Endodermal cell (in vitro differentiated cells): ENCODE measurements at regions not wholly inside any gene's neighbourhood (a gene's known extent, or its start where the extent isn't known, plus 50 kb on each side); places are given as distances from the start of the nearest gene placed in this dataset.

Source experiments
- DNase-seq: peaks from one replicate; pipeline ENCODE4 v3.0.0-alpha.2; 2017
- H3K27ac ChIP-seq: 2 replicates; pipeline ENCODE4 v1.5.1; 2013; ENCODE audit warnings: mild to moderate bottlenecking, low read depth, low read length, moderate library complexity
- H3K27me3 ChIP-seq: 2 replicates; pipeline ENCODE4 v1.6.1; 2013; ENCODE audit warnings: mild to moderate bottlenecking, low read length, moderate library complexity; ENCODE audit not compliant: insufficient read depth, control insufficient read depth, poor library complexity, severe bottlenecking
- H3K36me3 ChIP-seq: 2 replicates; pipeline ENCODE4 v1.7.0; 2013; ENCODE audit warnings: mild to moderate bottlenecking, low read length, moderate library complexity; ENCODE audit not compliant: control insufficient read depth, insufficient read depth
- H3K4me1 ChIP-seq: one replicate; pipeline ENCODE4 v1.7.0; 2013; ENCODE audit warnings: low read length; ENCODE audit not compliant: control insufficient read depth, insufficient read depth
- H3K4me3 ChIP-seq: 2 replicates; pipeline ENCODE4 v1.5.1; 2013; ENCODE audit warnings: mild to moderate bottlenecking, low read length, moderate library complexity
- H3K9ac ChIP-seq: 2 replicates; pipeline ENCODE4 v1.6.1; 2013; ENCODE audit warnings: mild to moderate bottlenecking, low read length, moderate library complexity; ENCODE audit not compliant: poor library complexity, severe bottlenecking; ENCODE audit errors: extremely low read depth
- H3K9me3 ChIP-seq: 2 replicates; pipeline ENCODE4 v1.6.1; 2013; ENCODE audit warnings: mild to moderate bottlenecking, low read length, moderate library complexity; ENCODE audit not compliant: control insufficient read depth
- H3K27ac Mint-ChIP-seq: 2 replicates; pipeline ENCODE4 v1.8.0; 2020; ENCODE audit warnings: mixed read lengths
- H3K27me3 Mint-ChIP-seq: 2 replicates; pipeline ENCODE4 v1.8.0; 2021; ENCODE audit warnings: mild to moderate bottlenecking, mixed read lengths; ENCODE audit not compliant: insufficient read depth
- H3K36me3 Mint-ChIP-seq: 2 replicates; pipeline ENCODE4 v1.8.0; 2020; ENCODE audit warnings: low read depth, mixed read lengths
- H3K4me1 Mint-ChIP-seq: 2 replicates; pipeline ENCODE4 v1.8.0; 2020; ENCODE audit warnings: mixed read lengths
- H3K4me3 Mint-ChIP-seq: 2 replicates; pipeline ENCODE4 v1.8.0; 2020; ENCODE audit warnings: mild to moderate bottlenecking, moderate library complexity, mixed read lengths
- H3K9me3 Mint-ChIP-seq: 2 replicates; pipeline ENCODE4 v1.8.0; 2020; ENCODE audit warnings: mild to moderate bottlenecking, mixed read lengths
- CTCF ChIP-seq: fragments of 200-600 bp; sonication (generic); conservative IDR thresholded peaks from 2 replicates; pipeline ENCODE4 v1.5.0; 2021; ENCODE audit warnings: antibody characterized with exemption, mild to moderate bottlenecking
- WGBS, 2 experiments: methylation state at CpG; one replicate each; pipeline versions ENCODE4 v1.1.5 to v1.1.7; 2013; ENCODE audit warnings: missing lambda C conversion rate in 2 of 2, mixed read lengths in 1 of 2; ENCODE audit not compliant: insufficient coverage in 1 of 2, insufficient read length in 1 of 2; 5-methylcytosine and 5-hydroxymethylcytosine counted together

- 88 to 89% methylated on average over 24 to 35 of the region's 35 CpGs for WGBS, 2 experiments
- no peaks in the 10 kb centered on the region for H3K36me3 Mint-ChIP-seq
- Histone ChIP-seq H3K36me3 (no peaks in the 10 kb centered on the region), H3K9ac (no peak overlapping the region), H3K4me1 (no peaks in the 10 kb centered on the region), H3K9me3 (no peaks in the 10 kb centered on the region), H3K27me3 (no peaks in the 10 kb centered on the region), H3K4me3 (no peak overlapping the region), H3K27ac (no peak overlapping the region)
- H3K27me3 Mint-ChIP-seq: peaks cover 9% of the 10 kb centered on the region
- no peaks in the 10 kb centered on the region for H3K9me3 Mint-ChIP-seq
- H3K4me3 Mint-ChIP-seq: no peak overlapping the region
- H3K4me1 Mint-ChIP-seq: peaks cover 5% of the 10 kb centered on the region
- TF ChIP-seq CTCF: no peak
- peak; percentile 52 for DNase-seq
- no peak overlapping the region for H3K27ac Mint-ChIP-seq
Observed at GRCh38 chr4:3860061-3860912, 94.1 kb downstream of the ADRA2C start.

GRCh38 chr4:3860913-3861636, 94.9 kb downstream of the ADRA2C start:
- WGBS, 2 experiments: 91 to 94% methylated on average over 17 to 28 of the region's 28 CpGs
- H3K27ac ChIP-seq: no peak overlapping the region

More at GRCh38 chr4:3860913-3861636, 94.9 kb downstream of the ADRA2C start:
- H3K27ac Mint-ChIP-seq: no peak overlapping the region
- no peaks in the 10 kb centered on the region for H3K36me3 Mint-ChIP-seq
- no peaks in the 10 kb centered on the region for H3K4me1 ChIP-seq
- no peaks in the 10 kb centered on the region for H3K27me3 ChIP-seq
- no peak overlapping the region for H3K4me3 ChIP-seq
- no peak for TF ChIP-seq CTCF
- no peaks in the 10 kb centered on the region for H3K36me3 ChIP-seq
- no peak overlapping the region for H3K9ac ChIP-seq
- no peak overlapping the region for H3K4me3 Mint-ChIP-seq
- no peaks in the 10 kb centered on the region for H3K9me3 ChIP-seq
- H3K4me1 Mint-ChIP-seq: peaks cover 5% of the 10 kb centered on the region
- no peak for DNase-seq
- H3K27me3 Mint-ChIP-seq: peaks cover 5% of the 10 kb centered on the region
- no peaks in the 10 kb centered on the region for H3K9me3 Mint-ChIP-seq
